ENCODE measurements at regions not wholly inside any gene's neighbourhood (a gene's known extent, or its start where the extent isn't known, plus 50 kb on each side); places are given as distances from the start of the nearest gene placed in this dataset.

DNA sequence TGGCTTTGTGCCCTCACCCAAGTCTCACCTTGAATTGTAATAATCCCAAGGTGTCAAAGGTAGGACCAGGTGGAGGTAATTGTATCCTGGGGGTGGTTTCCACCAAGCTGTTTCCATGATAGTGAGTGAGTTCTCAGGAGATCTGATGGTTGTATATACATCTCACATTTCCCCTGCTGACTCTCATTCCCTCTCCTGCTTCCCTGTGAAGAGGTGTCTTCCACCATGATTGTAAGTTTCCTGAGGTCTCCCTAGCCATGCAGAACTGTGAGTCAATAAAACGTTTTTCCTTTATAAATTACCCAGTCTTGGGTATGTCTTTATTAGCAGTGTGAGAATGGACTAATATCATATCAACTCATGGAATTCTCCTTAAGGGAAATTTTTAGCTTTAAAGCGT, 302.6 kb downstream of the LIG4 start:
- no peak for DNase-seq (ENCODE audit: low read depth)

DNA sequence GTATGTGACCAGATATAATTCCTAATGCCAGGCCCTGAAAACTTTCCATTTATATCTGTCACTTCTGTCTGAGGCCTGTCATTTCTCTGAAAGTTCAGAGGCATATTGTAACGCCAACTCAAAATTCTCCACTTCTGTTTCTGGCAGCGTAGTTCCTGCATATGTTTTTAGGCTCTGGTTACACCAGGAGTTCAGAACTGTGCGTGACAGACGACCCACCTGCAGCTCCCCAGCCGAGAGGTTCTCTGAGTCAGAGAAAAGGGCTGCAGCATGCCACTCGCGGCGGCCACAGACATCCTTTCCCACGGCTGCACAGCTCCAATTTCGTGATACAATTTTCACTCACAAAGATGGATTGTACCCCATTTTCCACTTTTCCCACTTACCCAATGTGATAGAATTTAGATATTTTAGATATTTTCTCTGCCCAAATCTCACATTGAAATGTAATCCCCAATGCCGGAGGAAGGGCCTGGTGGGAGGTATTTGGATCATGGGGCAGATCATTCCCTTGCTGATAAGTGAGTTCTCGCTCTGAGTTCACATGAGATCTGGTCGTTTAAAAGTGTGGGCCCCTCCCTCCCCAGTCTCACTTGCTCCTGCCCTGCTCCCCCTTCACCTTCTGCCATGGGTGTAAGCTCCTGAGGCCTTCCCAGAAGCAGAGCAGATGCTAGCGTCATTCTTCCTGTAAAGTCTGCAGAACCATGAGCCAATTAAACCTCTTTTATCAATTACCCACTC, 308.1 kb downstream of the LIG4 start:
- DNase-seq (ENCODE audit: low read depth) = no peak

DNA sequence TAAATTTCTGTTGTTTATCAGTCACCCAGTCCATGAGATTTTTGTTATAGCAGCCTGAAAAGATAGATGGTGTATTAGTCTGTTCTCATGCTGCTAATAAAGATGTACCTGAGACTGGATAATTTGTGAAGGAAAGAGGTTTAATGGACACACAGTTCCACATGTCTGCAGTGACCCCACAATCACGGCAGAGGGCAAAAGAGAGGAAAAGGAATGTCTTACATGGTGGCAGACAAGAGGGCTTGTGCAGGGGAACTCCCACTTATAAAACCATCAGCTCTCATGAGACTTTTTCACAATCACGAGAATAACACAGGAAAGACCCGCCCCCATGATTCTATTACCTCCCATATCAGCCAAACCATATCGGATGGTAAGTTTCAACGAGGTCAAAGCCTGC, 309.2 kb downstream of the LIG4 start:
- no peak for DNase-seq (ENCODE audit: low read depth)

DNA sequence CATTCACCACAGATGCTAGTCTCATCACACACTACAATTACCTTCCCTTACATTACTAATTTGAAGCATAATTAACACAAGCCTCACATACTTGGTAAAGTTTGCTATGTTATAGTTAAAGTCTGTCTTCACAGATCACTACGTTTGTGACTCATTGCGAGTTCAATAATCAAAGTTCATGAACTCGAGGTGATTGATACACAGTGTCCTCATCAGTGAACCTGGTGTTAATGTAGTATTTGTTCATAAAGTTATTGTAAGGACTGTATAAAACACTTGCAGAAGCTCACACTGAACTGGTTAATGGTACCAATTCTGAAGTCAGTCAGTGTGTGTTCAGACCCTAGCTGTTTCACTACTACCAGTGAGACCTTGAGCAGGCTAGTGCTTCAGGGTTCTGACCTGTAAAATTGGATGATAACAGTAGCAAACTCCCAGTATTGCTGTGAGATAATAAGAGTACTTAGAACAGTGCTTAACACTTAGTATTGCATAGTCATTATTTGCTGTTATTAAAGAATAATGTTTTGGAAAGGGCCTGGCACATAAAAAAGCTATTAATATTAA, 313.3 kb downstream of the LIG4 start:
- no peak for DNase-seq (ENCODE audit: low read depth)

- DNase-seq (ENCODE audit: low read depth) = no peak
Measured at GRCh38 chr13:107901230-107901629, 314.1 kb downstream of the LIG4 start.

DNA sequence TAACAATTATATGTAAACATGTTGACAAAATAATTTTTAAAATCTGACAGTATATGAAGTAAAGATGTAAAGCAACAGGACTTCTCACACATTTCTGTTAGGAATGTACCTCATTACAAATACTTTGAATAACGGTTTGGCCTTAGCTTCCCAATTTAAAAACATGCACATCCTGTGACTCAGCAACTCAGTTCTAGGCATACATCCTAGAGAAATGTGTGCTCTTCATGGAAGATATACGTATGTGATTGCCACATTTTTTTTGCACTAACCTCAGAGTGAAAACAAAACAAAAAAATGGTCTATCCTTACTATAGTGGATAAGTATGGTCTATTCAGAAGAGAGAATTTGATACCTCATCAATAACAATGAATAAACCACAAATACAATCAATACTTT, 314.6 kb downstream of the LIG4 start:
- DNase-seq (ENCODE audit: low read depth) = peak; percentile 29

DNA sequence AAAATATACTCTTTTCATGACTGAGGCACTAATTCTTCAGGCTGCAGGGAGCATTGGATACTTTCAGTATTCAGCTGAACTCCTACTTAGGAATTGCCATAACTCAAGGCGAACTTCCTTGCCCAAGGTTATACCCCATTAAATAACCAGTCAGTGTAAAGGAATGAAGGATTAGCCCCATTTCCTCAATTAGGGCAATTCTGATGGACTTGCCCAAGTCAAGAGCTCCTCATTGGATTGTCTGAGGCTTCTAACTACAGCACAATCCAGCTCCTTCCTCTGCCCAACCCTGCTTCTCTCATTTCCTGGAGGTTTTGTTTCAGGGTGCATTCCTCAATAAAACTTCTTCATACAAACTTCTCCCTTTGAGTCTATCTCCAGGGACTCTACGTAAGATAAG, 329.2 kb downstream of the LIG4 start:
- no peak for DNase-seq (ENCODE audit: low read depth)

- DNase-seq (ENCODE audit: low read depth) = no peak
Measured at GRCh38 chr13:107884564-107884963, 330.8 kb downstream of the LIG4 start.

GRCh38 chr13:107883561-107884175, 331.7 kb downstream of the LIG4 start:
- peak; percentile 87 for DNase-seq (ENCODE audit: low read depth)

DNA sequence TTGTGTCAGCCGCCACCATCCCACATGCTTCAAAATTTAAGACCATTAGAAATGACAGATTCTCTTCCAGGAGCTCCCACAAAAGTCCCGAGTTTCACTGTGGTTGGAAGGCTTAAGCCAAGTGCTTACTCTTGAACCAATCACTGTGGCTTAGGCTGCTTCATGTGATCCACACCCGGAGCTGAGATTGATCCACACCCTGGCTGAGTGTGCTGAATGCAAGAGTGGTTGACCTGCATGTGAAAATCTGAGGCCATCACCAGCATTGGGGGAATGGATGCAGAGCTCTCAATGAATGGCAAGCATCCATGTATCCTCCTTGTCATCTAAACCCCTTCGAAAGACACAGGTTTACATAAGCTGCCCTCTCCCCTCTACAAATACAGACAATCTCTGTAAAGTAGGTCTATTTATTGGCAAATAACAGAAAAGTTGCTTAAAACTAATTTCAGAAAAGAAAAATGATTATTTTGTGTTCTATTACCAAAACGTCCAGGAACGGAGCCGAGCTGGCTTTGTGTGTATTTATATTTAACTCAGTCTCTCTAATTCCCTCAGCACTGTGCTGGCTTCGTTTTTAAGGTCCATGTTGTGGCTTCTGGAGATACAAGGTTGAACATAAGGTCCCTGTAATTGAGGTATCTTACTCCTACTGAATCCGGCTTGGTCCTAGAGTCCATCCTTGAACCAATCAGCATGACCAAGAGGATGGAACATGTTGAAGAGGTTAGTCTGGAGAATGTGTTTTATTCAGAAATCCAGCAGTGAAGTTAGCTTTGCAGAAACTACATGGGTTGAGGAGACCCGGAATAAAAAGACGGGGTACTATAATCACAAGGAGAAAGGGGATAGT, 332.4 kb downstream of the LIG4 start:
- peak; percentile 22 for DNase-seq (ENCODE audit: low read depth)

DNA sequence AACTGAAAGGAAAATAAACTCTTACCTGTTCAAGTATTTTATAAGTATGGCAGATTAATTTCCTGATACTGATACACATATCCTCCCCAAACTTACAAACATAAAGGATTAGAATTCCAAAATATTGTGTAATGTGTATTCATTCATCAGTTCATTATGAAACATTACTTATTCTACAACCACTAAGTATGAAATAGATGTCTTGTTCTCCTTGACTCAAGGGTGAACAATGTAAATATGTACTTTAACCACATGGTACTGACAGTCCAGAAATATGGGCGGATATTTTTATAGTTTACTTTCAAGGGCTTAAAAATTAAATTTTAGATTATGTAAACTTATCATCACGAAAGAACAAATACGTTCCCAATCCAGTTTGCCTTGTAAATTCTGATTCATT, 334.0 kb downstream of the LIG4 start:
- DNase-seq (ENCODE audit: low read depth) = peak; percentile 83

DNA sequence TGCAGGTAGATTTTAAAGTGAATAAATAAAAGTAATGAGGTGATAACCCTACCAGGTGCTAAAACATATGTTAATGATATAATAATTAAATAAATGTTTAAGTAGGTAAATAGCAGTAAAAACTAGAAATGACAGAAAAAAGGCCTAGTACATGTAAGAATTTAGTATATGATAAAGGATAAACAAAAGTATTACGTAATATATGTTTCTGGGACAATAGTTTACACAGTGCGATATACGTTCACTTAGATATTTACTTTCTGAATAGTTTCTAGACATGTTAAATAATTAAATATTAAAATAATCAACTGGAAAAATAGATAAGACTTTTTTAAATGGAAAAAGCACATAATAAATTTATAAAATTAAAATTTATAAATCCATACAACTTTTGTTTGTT, 340.9 kb downstream of the LIG4 start:
- no peak for DNase-seq (ENCODE audit: low read depth)

DNA sequence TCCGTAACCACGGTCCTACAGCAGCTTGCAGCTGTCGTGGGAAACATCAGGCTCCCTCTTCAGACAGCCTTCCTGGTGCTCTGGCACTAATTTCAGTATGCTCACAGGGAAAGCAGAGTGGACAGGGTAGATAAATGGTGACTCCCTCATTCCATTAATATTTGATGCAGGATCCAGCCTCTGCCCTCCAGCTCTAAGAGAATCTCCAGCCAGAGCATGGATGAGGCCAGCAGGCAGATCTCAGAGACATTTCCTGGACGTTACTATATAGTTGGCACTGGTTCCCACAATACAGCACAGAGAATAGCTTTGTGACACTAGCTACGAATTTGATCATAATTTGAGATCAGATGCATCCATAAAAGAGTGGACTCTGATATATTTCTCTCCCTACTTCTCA, 341.4 kb downstream of the LIG4 start:
- no peak for DNase-seq (ENCODE audit: low read depth)

GRCh38 chr13:107870400-107870799, 344.9 kb downstream of the LIG4 start:
- no peak for DNase-seq (ENCODE audit: low read depth)

GRCh38 chr13:107867701-107868661, 347.4 kb downstream of the LIG4 start:
- DNase-seq (ENCODE audit: low read depth) = peak; percentile 37

GRCh38 chr13:107866941-107867623, 348.3 kb downstream of the LIG4 start:
- peak; percentile 41 for DNase-seq (ENCODE audit: low read depth)

- peak; percentile 24 for DNase-seq (ENCODE audit: low read depth)
Measured at GRCh38 chr13:107866032-107866940, 349.1 kb downstream of the LIG4 start.

DNA sequence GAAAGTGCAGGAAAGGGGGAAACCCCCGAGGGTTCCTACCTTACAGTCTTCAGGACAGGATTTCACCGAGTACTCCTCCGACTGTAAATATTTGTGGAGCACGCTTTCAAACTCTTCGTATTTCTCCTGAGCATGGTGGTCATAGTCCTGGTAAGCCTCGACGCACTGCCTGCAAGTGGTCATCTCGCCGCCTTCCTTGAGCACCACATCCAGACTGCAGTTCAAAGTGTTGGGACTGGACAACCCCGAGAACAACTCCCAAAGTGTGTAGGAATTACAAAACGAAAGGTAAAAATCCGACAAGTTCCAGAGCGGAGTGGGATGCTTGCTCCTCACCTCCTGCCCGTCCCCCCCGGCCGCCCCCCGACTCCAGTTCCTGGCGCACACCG, 349.7 kb downstream of the LIG4 start:
- DNase-seq (ENCODE audit: low read depth) = peak; percentile 21

GRCh38 chr13:107865318-107865575, 350.1 kb downstream of the LIG4 start:
- DNase-seq (ENCODE audit: low read depth) = no peak
